ENCODE measurements at regions not wholly inside any gene's neighbourhood (a gene's known extent, or its start where the extent isn't known, plus 50 kb on each side); places are given as distances from the start of the nearest gene placed in this dataset.

DNA sequence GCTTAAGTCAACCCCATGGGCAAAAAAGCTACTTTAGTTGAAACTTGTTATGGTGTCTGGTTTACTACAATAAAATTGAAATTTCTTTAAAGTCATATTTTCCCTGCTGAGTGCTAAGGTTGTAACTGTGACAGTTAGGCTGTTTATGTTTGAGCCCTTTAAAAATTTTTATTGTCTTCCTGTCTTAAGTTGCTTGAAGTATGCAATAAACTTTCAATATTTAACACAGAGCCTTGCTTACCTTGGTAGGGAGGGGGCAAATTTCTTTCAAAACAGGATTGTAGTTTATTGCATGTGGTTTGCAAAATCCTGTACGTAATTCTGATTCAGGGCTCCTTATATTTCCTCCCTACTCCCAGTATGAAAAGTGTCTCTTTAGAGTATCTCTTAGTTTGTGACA, 465.5 kb upstream of the ACTBL2 start:
- TF ChIP-seq, protein P1, sequence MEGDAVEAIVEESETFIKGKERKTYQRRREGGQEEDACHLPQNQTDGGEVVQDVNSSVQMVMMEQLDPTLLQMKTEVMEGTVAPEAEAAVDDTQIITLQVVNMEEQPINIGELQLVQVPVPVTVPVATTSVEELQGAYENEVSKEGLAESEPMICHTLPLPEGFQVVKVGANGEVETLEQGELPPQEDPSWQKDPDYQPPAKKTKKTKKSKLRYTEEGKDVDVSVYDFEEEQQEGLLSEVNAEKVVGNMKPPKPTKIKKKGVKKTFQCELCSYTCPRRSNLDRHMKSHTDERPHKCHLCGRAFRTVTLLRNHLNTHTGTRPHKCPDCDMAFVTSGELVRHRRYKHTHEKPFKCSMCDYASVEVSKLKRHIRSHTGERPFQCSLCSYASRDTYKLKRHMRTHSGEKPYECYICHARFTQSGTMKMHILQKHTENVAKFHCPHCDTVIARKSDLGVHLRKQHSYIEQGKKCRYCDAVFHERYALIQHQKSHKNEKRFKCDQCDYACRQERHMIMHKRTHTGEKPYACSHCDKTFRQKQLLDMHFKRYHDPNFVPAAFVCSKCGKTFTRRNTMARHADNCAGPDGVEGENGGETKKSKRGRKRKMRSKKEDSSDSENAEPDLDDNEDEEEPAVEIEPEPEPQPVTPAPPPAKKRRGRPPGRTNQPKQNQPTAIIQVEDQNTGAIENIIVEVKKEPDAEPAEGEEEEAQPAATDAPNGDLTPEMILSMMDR (IDR thresholded peaks at IDR 0.05; ENCODE audit: low read depth, low read length): no peak
- no peak overlapping the region for H3K4me3 ChIP-seq (ENCODE audit: low read depth, low read length)

DNA sequence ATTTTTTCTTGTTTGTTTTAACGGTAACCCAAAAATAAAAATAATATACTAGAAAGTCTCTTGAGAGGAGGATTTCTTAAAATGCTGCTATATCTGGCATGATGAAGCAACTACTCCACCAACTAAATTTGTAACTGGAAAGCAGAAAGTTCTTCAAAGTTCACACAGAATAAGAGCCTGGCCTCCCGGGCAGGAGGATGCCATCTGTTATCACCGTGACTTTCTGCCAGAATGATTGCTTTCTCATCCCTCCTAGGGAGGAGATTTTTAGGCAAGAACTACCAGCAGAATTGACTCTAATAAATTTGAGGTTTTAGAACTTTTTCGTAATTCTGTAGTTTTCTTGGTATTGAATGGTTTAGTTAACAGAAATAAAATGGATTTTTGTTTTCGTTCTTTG, 464.6 kb upstream of the ACTBL2 start:
- TF ChIP-seq, protein P1 (IDR thresholded peaks at IDR 0.05; ENCODE audit: low read depth, low read length): no peak
- H3K4me3 ChIP-seq (ENCODE audit: low read depth, low read length): no peak overlapping the region

DNA sequence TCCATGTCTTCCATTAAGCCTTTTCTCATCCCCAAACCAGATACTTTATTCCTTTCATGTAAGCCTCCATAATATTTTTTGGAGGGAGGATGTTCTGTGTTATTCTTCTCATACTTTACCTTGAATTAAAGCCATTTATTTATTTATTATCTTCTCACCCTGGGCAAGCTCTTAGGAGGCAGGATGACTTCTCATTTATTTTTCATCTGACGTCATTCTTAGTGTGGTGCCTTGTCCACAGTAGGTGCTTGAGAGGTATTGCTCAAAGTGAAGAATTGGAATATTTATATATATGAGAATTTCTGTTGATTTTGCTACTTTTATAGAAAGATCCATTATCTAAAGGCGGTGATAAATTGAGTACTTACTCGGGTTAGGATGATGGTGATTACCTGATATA, 458.3 kb upstream of the ACTBL2 start:
- TF ChIP-seq, protein P1 (IDR thresholded peaks at IDR 0.05; ENCODE audit: low read depth, low read length): no peak
- no peak overlapping the region for H3K4me3 ChIP-seq (ENCODE audit: low read depth, low read length)

DNA sequence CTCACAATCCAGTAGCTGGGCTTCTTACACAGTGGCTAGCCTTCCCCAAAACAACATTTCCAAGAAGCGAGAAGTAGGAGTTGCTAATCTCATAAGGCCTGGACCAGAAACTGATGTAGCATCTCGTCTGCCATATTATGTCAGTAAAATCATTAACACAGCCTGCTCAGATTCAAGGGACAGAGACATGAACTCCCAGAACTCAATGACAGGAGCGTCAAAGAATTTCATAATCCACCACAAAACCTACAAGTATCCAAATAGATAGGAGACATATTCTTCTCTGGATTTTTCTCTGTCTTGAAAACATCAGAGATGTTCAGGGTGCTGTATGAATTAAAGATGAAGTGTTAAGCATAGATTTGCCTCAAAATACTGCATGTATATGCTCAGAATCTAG, 457.6 kb upstream of the ACTBL2 start:
- TF ChIP-seq, protein P1 (IDR thresholded peaks at IDR 0.05; ENCODE audit: low read depth, low read length): no peak
- no peak overlapping the region for H3K4me3 ChIP-seq (ENCODE audit: low read depth, low read length)

DNA sequence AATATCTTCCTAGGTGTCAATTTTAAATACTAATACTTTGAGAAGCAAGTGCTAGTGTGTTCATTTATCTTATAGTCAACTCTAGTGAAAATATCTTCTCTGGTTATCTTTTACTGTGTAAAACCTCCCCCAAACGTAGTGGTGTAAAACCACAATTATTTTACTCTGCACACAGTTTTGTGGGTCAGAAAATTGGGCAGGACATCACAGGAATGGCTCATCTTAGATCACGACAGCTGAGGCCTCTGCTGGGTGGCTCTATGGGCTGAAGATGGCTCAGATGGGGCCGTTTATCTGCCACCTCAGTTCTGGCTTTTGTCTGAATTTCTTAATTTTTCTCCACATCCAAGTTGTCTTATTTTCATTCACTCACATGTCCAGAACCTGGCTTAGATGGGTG, 457.2 kb upstream of the ACTBL2 start:
- TF ChIP-seq, protein P1 (IDR thresholded peaks at IDR 0.05; ENCODE audit: low read depth, low read length): no peak
- H3K4me3 ChIP-seq (ENCODE audit: low read depth, low read length): no peak overlapping the region

DNA sequence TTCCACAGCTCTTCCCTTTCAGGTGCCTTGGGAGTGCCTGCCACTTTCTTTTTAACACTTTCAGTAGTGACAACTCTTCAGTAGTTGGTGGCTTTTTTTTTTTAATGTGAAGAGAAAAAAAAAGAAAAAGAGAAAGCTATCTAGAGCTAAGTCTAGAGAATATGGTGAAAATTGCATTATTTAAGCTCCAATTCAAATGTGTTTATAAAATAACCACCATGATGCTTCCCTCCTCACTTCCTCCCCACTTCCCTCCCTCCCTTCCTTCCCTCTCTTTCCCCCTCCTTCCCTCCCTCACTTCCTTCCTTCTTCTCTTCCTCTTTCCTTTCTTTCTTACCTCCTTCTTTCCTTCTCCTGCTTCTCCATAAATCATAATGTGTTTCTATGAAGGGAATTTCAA, 456.7 kb upstream of the ACTBL2 start:
- no peak overlapping the region for H3K4me3 ChIP-seq (ENCODE audit: low read depth, low read length)
- TF ChIP-seq, protein P1 (IDR thresholded peaks at IDR 0.05; ENCODE audit: low read depth, low read length): no peak

DNA sequence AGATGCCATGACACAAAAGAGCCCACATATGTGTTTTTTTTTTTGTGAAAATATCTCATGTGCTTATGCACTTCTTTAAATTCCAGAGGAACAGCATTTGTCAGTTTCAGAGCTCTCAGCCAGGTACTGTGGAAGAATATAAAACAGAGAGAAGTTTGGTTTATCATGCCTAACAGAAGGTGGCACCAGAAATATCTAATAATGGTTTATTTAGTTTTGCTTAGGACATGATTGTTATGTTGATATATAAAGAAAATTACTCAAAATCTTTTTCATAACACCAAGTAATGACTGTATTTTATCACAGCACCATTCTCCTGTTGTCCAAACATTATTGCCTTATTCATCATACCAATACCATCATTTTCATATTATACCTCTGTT, 455.6 kb upstream of the ACTBL2 start:
- TF ChIP-seq, protein P1 (IDR thresholded peaks at IDR 0.05; ENCODE audit: low read depth, low read length): no peak
- H3K4me3 ChIP-seq (ENCODE audit: low read depth, low read length): no peak overlapping the region
